Muscle of leg (tissue), 3 donors: ENCODE measurements at regions not wholly inside any gene's neighbourhood (a gene's known extent, or its start where the extent isn't known, plus 50 kb on each side); places are given as distances from the start of the nearest gene placed in this dataset.

ENCODE experiments used
- DNase-seq: peaks from one replicate; pipeline ENCODE4 v3.0.0; 2013
- H3K27ac ChIP-seq: one replicate; pipeline ENCODE4 v1.5.1; 2013; ENCODE audit warnings: mild to moderate bottlenecking, low read length, control low read depth
- H3K27me3 ChIP-seq: one replicate; pipeline ENCODE4 v1.6.1; 2013; ENCODE audit warnings: low read length; ENCODE audit not compliant: control insufficient read depth, insufficient read depth
- H3K36me3 ChIP-seq: one replicate; pipeline ENCODE4 v1.6.1; 2013; ENCODE audit warnings: low read length; ENCODE audit not compliant: control insufficient read depth, insufficient read depth
- H3K4me1 ChIP-seq: one replicate; pipeline ENCODE4 v1.6.1; 2013; ENCODE audit warnings: low read length; ENCODE audit not compliant: control insufficient read depth, insufficient read depth
- H3K4me3 ChIP-seq: one replicate; pipeline ENCODE4 v1.5.1; 2013; ENCODE audit warnings: low read length, control low read depth
- H3K9me3 ChIP-seq: replicated peaks from 2 replicates; pipeline ENCODE4 v1.6.1; 2013; ENCODE audit warnings: low read depth, low read length; ENCODE audit not compliant: control insufficient read depth
- WGBS: methylation state at CpG from one replicate; pipeline ENCODE4 v1.1.5; 2013; ENCODE audit warnings: missing lambda C conversion rate; ENCODE audit not compliant: insufficient coverage; 5-methylcytosine and 5-hydroxymethylcytosine counted together

GRCh38 chr1:78787544-78787943 lies 137.9 kb downstream of the IFI44 start:
- no CpG with 5 or more reads among the region's 2 CpGs for WGBS
- no peaks in the 10 kb centered on the region for H3K4me1 ChIP-seq
- DNase-seq, result no peak
- H3K9me3 ChIP-seq, result no peaks in the 10 kb centered on the region
- H3K27ac ChIP-seq, result no peak overlapping the region
- H3K4me3 ChIP-seq, result no peak overlapping the region
- no peaks in the 10 kb centered on the region for H3K36me3 ChIP-seq
- H3K27me3 ChIP-seq, result no peaks in the 10 kb centered on the region

- no CpG with 5 or more reads among the region's 3 CpGs for WGBS
- H3K4me1 ChIP-seq, result no peaks in the 10 kb centered on the region
- H3K27ac ChIP-seq, result no peak overlapping the region
- no peak for DNase-seq
- H3K36me3 ChIP-seq, result no peaks in the 10 kb centered on the region
- H3K27me3 ChIP-seq, result no peaks in the 10 kb centered on the region
- H3K4me3 ChIP-seq, result no peak overlapping the region
- H3K9me3 ChIP-seq, result no peaks in the 10 kb centered on the region
Measured at GRCh38 chr1:78790174-78790573, 140.5 kb downstream of the IFI44 start.

- no peak overlapping the region for H3K4me3 ChIP-seq
- no peaks in the 10 kb centered on the region for H3K9me3 ChIP-seq
- no peaks in the 10 kb centered on the region for H3K36me3 ChIP-seq
- no peak overlapping the region for H3K27ac ChIP-seq
- no peak for DNase-seq
- H3K27me3 ChIP-seq, result no peaks in the 10 kb centered on the region
- no CpG with 5 or more reads among the region's 1 CpG for WGBS
- H3K4me1 ChIP-seq, result no peaks in the 10 kb centered on the region
Measured at GRCh38 chr1:78792756-78793155, 143.1 kb downstream of the IFI44 start.

- no peaks in the 10 kb centered on the region for H3K36me3 ChIP-seq
- H3K9me3 ChIP-seq, result no peaks in the 10 kb centered on the region
- DNase-seq, result no peak
- no peaks in the 10 kb centered on the region for H3K27me3 ChIP-seq
- no peak overlapping the region for H3K4me3 ChIP-seq
- 75% methylated on average over 1 of the region's 3 CpGs for WGBS
- no peak overlapping the region for H3K27ac ChIP-seq
- no peaks in the 10 kb centered on the region for H3K4me1 ChIP-seq
Measured at GRCh38 chr1:78797108-78797781, 147.6 kb downstream of the IFI44 start.

DNA sequence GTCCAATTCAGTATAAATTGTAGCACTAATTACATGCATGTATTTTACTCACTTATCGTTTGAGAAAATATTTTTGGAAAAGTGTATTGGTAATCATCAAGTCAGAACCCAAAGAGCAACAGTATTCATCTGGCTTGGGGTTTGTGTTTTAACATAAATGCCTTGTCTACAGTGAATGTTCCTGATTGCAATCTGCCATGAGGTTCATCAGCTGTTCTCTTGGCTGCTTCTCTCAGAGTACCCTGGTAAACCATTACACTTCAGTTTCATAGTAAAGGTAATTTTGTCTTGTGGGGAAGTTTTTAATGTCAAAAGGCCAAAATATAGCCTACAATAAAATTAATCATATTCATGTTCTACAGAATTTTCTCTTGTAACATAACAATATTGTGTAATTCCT lies 150.3 kb downstream of the IFI44 start:
- H3K27me3 ChIP-seq, result no peaks in the 10 kb centered on the region
- H3K4me3 ChIP-seq, result no peak overlapping the region
- no peaks in the 10 kb centered on the region for H3K9me3 ChIP-seq
- H3K36me3 ChIP-seq, result no peaks in the 10 kb centered on the region
- no peaks in the 10 kb centered on the region for H3K4me1 ChIP-seq
- no CpG with 5 or more reads among the region's 1 CpG for WGBS
- DNase-seq, result no peak
- no peak overlapping the region for H3K27ac ChIP-seq

DNA sequence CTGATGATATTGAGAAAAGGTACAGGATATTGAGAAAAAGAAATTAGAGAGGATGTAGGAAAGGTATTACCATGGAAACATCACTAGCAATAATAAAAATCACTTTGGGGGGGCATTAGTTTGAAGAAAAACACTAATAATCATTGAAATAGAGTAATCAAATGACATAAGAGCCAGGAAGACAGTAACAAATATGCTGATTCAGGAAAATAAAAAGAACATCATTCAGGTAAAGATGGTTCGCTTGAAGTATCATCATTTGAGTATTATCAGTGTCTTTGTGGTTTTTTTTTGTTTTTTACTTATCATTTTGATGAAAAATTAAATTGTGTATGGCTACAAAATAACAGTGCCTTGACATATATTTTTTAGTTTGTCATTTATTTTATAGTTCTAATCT lies 164.5 kb downstream of the IFI44 start:
- Histone ChIP-seq H3K27ac (no peak overlapping the region), H3K4me1 (no peaks in the 10 kb centered on the region), H3K36me3 (no peaks in the 10 kb centered on the region), H3K27me3 (no peaks in the 10 kb centered on the region), H3K9me3 (no peaks in the 10 kb centered on the region), H3K4me3 (no peak overlapping the region)
- no CpG with 5 or more reads among the region's 1 CpG for WGBS
- DNase-seq, result no peak

DNA sequence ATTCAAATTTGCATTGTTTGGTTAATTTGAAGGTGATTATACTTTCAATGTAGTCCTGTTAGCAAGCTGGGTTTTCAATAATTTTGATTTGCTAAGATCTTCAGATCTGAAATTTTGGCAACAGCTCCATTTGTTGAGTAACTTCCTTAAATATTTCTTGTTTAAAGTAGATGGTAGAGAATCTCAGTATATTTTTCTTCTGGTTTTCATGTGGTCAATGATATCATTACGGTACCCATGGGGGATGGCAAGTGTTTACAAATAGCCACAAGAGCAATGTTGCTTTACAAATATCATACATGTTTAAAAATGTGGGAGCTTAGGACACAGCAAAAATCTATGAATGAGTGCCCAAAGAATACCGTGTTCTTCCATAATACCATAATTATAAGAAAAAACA lies 175.9 kb downstream of the IFI44 start:
- Histone ChIP-seq H3K27ac (no peak overlapping the region), H3K27me3 (no peaks in the 10 kb centered on the region), H3K36me3 (no peaks in the 10 kb centered on the region), H3K9me3 (no peaks in the 10 kb centered on the region), H3K4me1 (no peaks in the 10 kb centered on the region), H3K4me3 (no peak overlapping the region)
- no peak for DNase-seq
- no CpG with 5 or more reads among the region's 2 CpGs for whole genome bisulfite sequencing

- no peaks in the 10 kb centered on the region for H3K9me3 ChIP-seq
- H3K27me3 ChIP-seq, result no peaks in the 10 kb centered on the region
- H3K27ac ChIP-seq, result no peak overlapping the region
- no peak overlapping the region for H3K4me3 ChIP-seq
- no peaks in the 10 kb centered on the region for H3K36me3 ChIP-seq
- WGBS, result 100% methylated on average over 2 of the region's 4 CpGs
- no peaks in the 10 kb centered on the region for H3K4me1 ChIP-seq
- no peak for DNase-seq
Measured at GRCh38 chr1:78829644-78830043, 176.9 kb downstream of the ADGRL4 start.

DNA sequence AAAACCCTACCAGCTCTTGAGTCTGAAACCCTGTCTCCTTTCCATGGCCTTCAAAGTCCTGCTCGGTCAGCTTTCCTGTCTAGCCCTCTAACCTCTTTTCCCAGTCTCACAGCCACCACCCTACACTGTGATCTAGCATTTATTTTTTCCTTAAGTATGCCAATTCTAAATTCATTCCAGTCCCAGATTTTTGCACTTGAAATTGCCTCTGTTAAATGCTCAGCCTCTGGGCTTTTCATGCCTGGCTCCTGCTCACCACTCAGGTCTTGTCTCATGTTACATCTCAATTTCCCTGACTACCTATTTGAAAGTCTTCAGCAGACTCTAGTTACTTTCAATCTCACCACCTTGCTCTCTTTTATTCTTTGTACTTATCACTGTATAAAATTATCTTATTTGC lies 176.2 kb downstream of the ADGRL4 start:
- no peak for DNase-seq
- no peaks in the 10 kb centered on the region for H3K27me3 ChIP-seq
- no peak overlapping the region for H3K27ac ChIP-seq
- no peaks in the 10 kb centered on the region for H3K36me3 ChIP-seq
- no peak overlapping the region for H3K4me3 ChIP-seq
- no peaks in the 10 kb centered on the region for H3K9me3 ChIP-seq
- H3K4me1 ChIP-seq, result no peaks in the 10 kb centered on the region
- WGBS, result 73% methylated on average over 1 of the region's 1 CpG

DNA sequence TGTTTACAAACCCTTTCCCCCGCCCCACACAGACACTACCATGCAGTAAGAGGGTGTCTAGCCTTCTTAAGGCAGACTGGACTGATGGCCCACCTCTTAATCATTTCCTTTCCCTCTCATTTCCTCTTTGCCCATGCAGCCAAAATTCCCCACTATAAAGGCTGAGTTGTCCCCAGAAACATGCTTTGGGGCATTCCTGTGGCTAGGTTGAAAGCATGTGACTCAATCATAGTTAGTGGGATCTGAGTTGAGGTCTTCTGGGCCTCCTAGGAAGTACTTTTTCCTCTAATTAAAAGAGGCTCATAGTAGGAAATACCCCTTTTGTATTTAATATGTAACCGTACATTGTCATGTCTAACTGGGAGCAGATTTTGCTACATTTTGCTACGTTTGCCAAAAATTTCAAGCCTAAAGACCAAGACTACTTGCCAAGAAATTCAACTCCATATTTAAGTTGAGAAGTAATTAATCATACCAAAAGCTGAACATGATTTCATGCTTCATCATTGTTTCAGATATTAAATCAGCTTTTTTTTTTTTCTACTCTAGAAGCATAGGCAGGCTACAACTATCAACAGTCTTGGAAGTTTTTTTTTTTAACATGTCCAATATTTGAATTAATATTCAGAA lies 174.7 kb downstream of the ADGRL4 start:
- Histone ChIP-seq H3K27ac (no peak overlapping the region), H3K4me3 (no peak overlapping the region), H3K4me1 (no peaks in the 10 kb centered on the region), H3K9me3 (no peaks in the 10 kb centered on the region), H3K36me3 (no peaks in the 10 kb centered on the region), H3K27me3 (no peaks in the 10 kb centered on the region)
- WGBS, result 80% methylated on average over 1 of the region's 3 CpGs
- DNase-seq, result no peak

DNA sequence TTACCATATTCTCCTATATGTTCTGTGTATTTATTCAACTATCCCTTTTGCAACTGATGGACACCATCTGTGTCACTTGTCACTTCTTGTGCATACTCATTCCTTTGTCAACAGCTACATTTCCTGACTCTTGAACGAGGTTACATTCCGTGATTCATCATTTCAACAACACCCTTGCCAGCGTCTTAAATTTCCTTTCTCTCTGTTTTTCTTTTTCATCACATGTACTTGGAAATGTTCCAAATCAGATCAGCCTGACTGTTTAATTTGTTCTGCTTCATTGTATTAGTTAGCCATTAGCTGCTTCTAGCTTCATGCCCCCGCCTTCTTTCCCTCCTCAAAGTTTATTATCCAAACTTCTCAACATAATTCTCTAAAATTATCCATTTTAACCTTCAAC lies 173.0 kb downstream of the ADGRL4 start:
- no peaks in the 10 kb centered on the region for H3K36me3 ChIP-seq
- H3K4me1 ChIP-seq, result no peaks in the 10 kb centered on the region
- no peak for DNase-seq
- H3K9me3 ChIP-seq, result no peaks in the 10 kb centered on the region
- H3K4me3 ChIP-seq, result no peak overlapping the region
- no peak overlapping the region for H3K27ac ChIP-seq
- 87% methylated on average over 3 of the region's 4 CpGs for WGBS
- no peaks in the 10 kb centered on the region for H3K27me3 ChIP-seq
